GM21529 (cell line): ENCODE measurements at regions not wholly inside any gene's neighbourhood (a gene's known extent, or its start where the extent isn't known, plus 50 kb on each side); places are given as distances from the start of the nearest gene placed in this dataset.
A peak's percentile ranks its signal among the peaks of the same experiment; 100 is the strongest.

Source experiments
- ATAC-seq: cut with Tn5 transposase; IDR thresholded peaks from one replicate; pipeline ENCODE4 v1.9.1; 2021; ENCODE audit not compliant: unreplicated experiment

DNA sequence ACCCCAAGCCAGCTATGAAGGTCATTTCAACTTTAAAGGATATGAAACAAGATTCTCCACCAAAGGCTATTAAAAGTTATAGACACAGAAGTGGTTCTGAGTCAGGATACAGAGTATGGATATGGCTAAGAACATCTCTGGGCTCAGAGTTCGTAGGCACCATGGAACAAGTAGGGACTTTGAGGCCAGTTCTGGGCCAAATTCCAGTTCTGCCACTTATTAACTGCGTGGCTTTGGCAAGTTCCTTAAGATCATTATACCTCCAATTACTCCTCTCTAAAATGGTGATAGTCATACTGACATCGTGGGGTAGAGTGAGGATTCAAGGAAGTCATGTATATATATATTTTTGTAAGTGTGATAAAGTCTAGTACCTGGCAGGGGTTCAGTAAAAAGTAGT, 105.8 kb upstream of the NFE2L3 start:
- ATAC-seq: no peak

DNA sequence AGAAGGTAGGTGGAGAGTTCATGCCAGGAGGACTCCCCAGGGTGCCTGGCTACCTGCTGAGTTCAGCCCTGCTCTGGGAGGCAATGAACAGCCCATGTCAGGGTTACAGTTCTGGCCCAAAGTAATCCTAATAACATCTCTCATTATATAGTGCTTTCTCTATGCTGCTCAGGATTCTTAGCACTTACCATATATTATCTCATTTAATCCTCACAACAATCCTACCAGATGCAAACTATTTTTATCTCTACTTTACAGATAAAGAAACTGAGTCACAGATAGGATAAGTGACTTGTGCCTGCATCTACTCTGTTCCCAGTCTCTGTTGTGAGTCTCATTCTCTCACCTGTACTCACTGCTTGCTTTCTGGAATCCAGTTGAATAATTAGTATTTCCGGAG, 105.1 kb upstream of the NFE2L3 start:
- no peak for ATAC-seq

DNA sequence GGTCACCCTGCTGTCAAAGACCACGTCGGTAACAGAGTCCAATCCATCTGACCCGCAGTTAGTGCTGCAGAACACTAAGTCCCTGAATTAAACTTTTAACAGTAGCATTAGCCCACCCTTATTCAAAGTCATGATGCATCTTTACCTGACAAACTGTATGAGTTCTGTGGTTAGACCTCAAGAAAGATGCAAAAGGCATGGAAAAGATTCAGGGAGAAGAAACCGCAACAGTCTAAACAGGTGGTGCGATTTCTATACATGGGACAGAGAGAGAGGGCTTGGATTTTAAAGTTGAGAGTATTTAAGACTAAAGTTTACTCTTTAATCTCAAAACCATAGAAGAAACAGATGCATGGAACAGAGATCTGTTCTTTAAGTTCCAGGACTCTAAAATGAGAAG, 103.3 kb upstream of the NFE2L3 start:
- ATAC-seq: no peak

DNA sequence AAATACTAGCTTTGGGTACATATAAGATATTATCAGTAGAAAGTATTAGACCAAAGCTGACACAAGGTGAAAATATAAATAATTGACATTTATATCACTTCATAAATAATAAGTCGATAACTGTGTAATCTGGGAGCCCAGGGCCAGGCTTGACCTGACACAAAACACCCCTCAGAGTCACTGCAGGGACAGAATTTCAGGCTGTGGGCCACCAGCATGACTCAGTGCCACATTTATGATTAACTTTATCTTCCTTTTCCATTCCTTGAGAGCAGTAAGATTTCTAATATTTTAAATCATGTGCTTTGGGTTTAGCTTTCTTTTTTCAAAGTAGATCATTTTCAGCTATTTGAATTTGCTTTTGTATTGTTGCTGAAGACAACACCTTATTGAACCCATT, 102.9 kb upstream of the NFE2L3 start:
- no peak for ATAC-seq

DNA sequence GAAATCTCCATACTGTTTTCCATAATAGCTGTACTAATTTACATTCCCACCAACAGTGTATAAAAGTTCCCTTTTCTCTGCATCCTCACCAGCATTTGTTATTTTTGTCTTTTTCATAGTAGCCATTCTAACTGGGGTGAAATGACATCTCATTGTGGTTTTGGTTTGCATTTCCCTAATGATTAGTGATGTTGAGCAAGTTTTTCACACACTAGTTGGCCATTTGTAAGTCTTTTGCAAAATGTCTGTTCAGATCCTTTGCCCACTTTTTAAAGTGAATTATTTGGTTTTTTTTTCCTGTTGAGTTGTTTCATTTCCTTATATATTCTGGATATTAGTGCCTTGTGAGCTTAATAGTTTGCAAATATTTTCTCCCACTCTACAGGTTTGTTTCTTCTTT, 101.0 kb upstream of the NFE2L3 start:
- no peak for ATAC-seq

DNA sequence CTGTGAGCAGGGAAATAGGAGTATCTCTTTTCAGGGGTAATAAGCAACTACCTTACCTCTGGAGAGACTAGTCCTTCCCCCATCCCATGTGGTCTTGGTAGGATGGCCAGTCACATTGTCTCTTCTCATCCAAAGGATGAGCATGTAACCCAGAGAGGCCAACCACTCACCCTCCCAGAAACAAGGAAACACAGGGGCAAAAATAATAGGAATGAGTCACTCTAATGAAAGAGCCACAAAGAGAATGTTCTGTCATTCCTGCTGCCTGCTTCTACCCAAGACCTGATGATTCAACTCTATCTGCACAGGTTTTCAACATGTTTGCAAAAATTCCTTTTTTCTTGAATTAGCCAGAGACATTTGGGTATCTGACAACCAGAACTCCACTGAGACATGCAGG, 99.3 kb upstream of the NFE2L3 start:
- ATAC-seq: no peak

DNA sequence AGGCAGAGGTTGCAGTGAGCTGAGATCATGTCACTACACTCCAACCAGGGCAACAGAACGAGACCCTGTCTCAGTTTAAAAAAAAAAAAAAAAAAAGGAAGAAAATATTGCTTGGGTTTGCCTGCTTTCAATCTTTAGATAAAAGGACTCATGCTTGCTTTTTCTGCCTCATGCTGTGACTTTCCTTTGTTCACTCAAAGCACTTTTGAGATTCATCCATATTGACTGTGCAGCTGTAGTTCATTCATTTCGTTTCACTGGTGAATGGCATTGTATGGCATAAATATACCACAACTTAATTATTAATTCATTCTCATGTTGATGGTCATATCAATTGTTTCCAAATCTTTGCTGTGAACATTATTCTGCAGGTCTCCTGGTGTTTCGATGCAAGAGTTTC, 97.6 kb upstream of the NFE2L3 start:
- ATAC-seq: no peak

DNA sequence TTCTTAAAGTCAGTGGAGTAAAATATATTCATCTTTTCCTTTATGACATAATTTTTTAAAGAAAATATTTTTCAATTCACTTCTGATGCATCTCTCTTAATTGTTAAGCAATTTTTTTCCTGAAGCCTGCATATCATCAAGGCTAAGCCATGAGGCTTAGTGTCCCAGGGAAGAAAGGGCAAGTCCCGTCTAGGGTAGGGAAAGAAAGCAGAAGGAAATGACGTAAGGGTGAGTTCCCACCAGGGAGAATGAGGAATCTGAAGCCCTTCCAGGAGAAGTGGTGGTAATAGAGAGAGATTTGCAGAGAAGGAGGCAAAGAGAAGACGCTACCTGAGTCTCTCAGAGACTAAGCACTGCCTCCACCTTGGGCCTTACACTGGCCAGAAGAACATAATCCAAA, 96.8 kb upstream of the NFE2L3 start:
- no peak for ATAC-seq

DNA sequence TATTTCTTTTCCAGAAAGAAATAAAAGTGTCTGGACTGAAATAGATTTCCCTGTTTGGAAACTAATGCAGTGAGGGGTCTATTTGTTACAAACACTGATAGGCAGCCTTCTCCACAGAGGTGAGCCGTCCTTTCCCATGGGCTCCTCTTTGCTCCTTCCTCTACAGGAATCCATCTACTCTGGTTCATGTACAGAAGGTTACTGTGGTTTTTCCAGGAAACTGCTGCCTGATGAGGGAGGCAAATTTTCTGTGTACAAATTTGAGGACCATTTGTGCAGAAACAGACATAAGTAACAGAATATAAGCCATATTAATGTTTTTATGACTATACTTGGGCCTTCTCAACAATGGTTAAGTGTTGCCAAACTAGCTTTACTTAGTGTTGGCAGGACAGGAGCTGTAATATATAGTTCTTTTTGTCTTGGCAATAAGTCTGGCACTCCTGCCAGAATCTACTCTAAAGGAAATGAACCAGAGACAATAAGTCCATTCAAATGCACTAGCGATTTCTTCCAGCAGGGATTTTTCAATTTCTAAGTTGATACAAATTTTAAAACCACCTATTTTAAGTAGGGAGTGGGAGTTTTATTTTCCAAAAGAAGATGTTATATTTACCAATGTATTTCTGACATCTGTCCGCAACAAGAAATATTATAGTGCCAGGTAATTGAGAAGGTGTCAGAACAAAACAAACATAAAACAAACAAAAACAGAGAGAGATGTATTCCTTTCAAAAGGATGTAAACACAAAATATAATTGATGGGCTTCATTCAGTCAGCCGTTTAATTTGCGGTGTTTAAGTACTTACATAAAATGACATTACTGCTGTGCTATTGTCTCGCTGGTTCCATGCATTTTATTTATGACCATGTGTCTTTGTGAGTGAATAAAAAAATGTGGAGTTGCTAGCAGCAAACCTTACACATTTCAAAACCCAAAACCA, 91.0 kb upstream of the NFE2L3 start:
- ATAC-seq: no peak

DNA sequence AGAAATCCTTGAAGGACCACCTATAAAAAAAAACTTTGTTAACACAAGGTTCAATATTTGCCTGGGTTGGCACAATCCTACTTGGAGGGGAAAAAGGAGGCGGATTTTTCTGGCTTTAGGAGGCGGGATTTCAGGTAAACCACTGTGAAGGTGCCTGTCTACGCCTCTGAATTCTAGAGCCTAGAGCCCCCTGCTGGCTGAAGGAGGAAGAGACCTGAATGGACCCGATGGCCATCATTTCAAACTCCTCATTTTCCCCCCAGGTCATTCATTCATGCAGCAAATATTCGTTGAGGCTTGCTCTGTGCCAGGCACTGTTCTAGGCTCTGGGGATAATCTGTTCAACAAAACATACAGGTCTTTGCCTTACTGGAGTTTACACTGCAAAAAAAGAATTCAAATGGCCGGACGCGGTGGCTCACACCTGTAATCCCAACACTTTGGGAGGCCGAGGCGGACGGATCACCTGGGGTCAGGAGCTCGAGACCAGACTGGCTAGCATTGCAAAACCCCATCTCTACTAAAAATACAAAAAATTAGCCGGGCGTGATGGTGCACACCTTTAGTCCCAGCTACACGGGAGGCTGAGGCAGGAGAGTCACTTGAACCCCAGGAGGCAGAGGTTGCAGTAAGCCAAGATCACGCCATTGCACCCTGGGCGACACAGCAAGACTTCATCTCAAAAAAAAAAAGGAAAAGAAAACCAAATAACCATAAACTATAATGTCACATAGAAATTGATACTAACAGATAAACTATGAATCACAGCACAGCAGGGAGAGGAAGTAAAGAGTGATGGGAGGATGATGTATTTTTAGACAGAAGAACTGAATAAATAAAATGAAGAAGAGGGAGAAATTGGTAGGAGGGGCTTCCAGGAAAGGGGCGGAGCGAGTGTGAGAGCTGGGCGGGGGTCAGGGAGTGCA, 90.1 kb upstream of the NFE2L3 start:
- no peak for ATAC-seq

DNA sequence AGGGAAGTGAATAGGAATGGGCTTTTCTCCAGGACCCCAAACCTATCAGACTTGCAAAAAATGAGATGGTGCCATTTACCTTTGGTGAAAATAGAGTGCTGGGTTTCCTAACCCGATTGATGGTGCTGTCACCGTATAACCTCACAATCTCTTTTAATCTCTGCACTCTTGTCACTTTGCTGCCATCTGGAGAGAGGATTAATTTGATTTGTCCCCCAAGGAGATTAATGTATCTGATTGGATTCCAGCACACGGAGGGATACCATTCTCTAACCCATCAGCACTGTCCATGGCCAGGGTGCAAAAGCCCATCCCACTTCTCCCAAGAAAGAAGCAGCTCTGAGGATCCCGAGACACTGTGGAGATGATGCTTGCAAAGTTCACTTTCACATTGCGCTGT, 86.3 kb upstream of the NFE2L3 start:
- no peak for ATAC-seq

DNA sequence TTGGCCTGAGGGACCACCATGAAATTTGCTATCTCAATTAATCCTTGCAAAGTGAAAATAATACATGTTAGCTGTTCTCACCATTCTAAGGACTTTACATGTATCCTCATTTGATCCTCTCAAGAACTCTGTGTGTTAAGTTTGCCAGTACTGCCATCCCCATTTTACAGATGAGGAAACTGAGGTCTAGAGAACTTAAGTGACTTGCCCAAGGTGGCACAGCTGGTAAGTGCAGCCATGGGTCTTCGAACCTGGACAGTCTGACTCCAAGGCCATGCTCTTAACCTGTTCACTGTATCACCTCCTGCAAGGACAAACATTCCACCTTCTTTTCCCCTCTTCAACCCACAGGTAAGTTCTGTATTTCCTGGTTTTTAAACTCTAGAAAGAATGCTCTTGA, 85.3 kb upstream of the NFE2L3 start:
- no peak for ATAC-seq

DNA sequence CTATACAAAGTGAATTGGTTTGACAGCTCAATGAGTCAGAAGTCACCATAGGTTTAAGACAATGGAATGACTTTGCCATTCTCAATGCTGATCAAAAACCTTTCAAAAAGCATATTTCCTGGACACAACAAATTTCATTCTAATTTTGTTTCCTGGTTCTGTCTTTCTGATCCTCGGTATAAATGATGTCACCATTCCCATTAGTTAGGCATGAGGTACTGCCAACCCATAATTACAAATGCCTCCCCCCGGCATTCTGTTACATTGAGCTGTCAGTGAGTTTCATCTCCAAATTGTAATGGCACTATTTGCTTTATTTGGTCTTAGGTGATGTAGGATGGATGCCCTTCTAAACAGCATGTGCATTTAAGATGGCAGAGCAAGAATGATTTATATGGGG, 81.7 kb upstream of the NFE2L3 start:
- ATAC-seq: no peak

DNA sequence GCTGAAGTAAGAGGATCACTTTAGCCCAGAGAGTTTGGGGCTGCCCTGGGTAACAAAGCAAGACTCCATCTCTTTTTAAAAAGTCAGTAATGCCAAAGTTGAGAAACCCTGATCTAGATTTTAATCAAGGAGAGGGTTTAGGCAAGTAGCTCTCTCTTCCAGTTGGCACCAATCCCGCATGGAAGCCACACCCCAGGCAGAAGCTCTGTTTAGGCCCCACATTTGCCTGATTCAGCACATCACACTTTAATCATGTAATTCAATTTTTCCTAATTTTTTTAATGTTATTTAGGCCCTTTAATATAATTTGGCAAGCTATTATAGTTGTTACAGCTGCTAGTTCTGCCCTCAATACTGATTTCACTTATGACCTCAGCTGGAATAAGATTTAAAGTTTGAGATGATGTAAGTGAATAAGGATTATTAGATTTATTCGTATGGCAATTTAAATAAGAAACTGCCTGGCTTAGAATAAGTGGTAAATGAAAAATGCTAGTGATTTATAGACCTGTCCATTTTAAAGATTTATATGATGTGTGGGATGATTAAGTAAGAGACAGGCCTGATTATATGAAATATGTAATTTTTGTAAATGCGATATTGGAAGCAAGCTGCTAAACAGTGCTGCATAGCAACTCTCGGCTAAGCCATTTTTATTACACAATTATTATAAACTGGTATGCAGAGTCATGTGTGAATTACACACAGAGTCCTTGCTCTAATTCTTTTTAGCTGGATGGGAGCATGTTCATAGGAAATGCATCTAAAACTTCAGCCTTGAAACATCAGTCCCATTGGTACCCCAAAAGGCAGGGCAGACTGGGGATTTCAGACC, 80.2 kb upstream of the NFE2L3 start:
- ATAC-seq: no peak

DNA sequence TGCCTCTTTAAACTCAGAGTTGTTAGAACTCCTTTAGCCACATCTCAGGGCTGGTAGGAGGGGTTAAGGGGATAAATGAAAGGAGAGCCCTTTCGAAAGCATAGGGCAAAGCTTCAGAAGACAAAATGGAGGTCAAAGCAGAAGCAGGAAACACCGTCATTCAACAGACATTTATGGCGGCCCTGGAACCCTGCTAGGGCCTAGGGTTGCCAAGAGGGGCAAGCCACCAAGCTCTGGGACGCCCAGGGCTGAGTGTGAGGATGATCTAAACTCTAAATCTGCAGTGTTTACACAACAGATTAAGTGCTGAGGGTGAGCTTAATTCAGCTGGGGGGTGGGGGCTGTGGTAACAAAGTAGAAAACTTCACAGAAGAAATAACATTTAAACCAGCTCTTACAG, 79.0 kb upstream of the NFE2L3 start:
- no peak for ATAC-seq

DNA sequence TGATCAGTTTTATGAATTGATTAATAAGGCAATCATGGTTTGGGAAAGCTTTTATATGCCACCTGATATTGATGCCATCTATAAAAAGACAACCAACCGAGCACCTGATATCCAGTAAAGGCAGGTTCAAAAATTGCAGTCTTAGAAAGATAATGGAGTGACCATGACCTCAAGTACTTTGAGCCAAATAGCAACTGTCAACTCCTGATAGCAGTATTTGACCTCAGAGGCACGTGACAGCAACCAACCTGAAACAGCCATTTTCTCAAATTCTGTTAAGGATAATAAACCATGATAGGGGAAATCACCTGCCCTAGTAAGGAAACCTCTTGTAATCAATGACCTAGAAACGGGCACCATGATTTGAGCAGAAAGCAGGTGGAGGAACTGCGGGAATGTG, 77.1 kb upstream of the NFE2L3 start:
- no peak for ATAC-seq

DNA sequence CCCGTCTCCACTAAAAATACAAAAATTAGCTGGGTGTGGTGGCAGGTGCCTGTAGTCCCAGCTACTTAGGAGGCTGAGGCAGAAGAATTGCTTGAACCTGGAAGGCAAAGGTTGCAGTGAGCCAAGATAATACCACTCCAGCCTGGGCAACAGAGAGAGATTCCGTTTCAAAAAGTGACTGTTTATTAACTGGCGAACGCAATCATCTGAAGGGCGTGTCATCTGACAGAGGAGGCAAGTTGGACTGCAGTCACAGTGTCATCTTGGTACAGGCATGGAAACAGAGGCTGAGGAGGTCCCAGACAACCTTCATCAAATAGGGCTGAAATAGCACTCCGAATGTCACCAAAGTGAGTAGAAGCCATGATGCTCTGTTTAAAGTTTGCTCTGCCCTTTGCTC, 75.3 kb upstream of the NFE2L3 start:
- no peak for ATAC-seq

DNA sequence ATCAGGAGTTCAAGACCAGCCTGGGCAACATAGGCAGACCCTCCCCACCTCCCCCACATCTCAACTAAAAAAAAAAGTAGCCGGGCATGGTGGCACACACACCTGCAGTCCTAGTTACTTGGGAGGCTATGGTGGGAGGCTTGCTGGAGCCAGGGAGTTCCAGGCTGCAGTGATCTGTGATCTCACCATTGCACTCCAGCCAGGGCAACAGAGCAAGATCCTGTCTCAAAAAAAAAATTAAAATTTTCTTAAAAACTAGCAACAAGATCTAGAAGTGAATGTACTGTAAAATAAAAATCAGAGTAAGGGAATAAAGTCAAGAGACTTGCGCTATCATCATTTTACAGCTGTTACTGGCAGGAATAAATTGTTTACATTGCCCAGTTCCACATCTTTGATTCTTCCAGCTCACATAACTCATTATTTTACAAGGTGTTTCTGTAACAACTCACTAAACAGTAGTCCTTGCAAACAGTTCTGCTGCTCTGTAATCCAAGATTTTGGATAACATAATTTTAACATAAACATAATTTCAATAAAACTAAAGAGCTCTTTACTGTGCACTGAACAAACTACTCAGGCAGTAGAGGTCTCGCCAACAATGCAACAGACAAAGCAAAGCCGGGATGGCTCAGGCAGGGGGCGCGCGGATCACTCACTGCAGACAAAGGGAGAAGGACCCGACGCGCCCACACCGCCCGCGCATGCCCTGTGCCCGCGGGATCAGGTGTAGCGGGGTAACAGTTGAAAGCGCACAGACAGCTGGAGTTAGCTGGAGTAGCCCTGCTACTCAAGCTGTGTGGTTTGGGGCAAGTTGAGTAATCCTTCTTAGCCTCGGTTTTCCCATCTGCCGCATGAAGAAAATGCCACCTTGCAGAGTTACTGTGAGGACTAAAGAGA, 73.3 kb upstream of the NFE2L3 start:
- peak; percentile 98 for ATAC-seq

DNA sequence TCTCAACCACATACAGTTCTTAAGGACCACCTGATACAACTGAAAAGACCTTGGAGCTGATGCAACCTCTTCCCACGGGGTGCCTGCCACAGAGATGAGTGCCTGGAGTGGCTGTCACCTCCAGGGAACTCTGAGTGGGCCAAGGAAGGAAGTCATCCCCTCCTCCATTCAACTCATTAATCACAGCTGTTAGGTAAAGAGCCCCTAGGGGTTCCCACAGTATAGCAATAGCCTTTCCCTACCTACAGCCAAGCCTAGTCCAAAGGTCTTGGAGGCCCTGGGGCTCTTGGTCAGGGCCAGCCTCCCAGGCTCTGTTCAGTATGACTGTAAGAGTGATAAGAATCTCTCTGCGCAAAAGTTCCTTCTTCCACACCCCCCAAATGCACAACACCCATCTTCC, 70.4 kb upstream of the NFE2L3 start:
- ATAC-seq: no peak

DNA sequence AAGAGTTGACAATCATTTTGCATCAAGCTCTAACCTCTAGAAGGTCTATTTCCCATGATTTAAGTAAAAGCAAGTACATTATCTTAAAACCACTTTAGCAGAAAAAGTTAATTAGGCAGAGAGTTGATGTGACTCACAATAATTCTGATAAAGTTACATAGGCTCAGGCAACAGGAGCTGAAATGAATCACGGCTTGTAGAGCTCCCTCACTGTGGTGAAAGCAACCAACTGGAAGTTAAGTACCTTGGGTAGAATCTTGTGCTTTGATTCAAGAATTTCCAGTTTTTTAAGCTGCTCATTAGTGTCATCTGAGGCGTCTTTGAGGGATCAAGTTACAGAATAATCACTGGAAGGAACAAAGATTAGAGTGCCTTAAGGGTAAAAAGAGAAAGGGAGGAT, 68.9 kb upstream of the NFE2L3 start:
- ATAC-seq: no peak
